Right lobe of liver (tissue), 6 donors: ENCODE measurements at regions not wholly inside any gene's neighbourhood (a gene's known extent, or its start where the extent isn't known, plus 50 kb on each side); places are given as distances from the start of the nearest gene placed in this dataset.
"Not testable (repeated sequence)": the region's sequence is repeated elsewhere in the genome, so short reads cannot be mapped to it uniquely, and the experiment has no call there.

ENCODE experiments used
- ATAC-seq, 4 donors: fragments of 200-7000 bp; cut with Tn5 transposase; one replicate each; pipeline ENCODE4 v1.9.1; 2020; ENCODE audit warnings: mild to moderate bottlenecking in 4 of 4, moderate library complexity in 4 of 4
- DNase-seq, 3 donors: peaks; one replicate each; pipeline ENCODE4 v3.0.0-alpha.2; 2020
- H3K27ac ChIP-seq, 3 donors: fragments of 200-600 bp; one replicate each; pipeline ENCODE4 v1.8.0; 2022
- H3K27me3 ChIP-seq, 2 donors: fragments of 200-600 bp; one replicate each; pipeline ENCODE4 v1.8.0; 2022
- H3K36me3 ChIP-seq, 4 donors: fragments of 200-600 bp; sonication (generic) in 1 of 4; one replicate each; pipeline versions ENCODE4 v1.5.1 to v1.8.0; 2017 to 2022; ENCODE audit warnings: control low read depth in 1 of 4
- H3K4me1 ChIP-seq, 4 donors: fragments of 200-600 bp; sonication (generic) in 1 of 4; one replicate each; pipeline versions ENCODE4 v1.5.1 to v1.8.0; 2017 to 2022; ENCODE audit warnings: control low read depth in 1 of 4
- H3K4me3 ChIP-seq, 3 donors: fragments of 200-600 bp; one replicate each; pipeline ENCODE4 v1.8.0; 2022
- H3K9me3 ChIP-seq, 4 donors: fragments of 200-600 bp; sonication (generic) in 1 of 4; one replicate each; pipeline versions ENCODE4 v1.5.1 to v1.8.0; 2017 to 2022; ENCODE audit warnings: control low read depth in 1 of 4
- WGBS: methylation state at CpG from one replicate; pipeline ENCODE4 v1.1.6; 2018; ENCODE audit warnings: low coverage, low lambda C conversion rate; ENCODE audit not compliant: insufficient coverage; ENCODE audit errors: missing lambda C conversion rate; 5-methylcytosine and 5-hydroxymethylcytosine counted together
- intact Hi-C, 2 donors: fragments of 100-400 bp; cut with DNase I; formaldehyde crosslinking; loops; one replicate each; pipeline versions ENCODE4 v1.11.2 to v1.14.1; 2022
- donor health status: DM: no; HTN: yes; CAD: no.
- donor health status: DM: no; HTN: no; CAD: no.
- donor health status: DM: no; HTN: no; CAD: no.
- donor health status: DM: no; HTN: yes; CAD: no.
- donor health status: DM: no; HTN: yes; CAD: no.

DNA sequence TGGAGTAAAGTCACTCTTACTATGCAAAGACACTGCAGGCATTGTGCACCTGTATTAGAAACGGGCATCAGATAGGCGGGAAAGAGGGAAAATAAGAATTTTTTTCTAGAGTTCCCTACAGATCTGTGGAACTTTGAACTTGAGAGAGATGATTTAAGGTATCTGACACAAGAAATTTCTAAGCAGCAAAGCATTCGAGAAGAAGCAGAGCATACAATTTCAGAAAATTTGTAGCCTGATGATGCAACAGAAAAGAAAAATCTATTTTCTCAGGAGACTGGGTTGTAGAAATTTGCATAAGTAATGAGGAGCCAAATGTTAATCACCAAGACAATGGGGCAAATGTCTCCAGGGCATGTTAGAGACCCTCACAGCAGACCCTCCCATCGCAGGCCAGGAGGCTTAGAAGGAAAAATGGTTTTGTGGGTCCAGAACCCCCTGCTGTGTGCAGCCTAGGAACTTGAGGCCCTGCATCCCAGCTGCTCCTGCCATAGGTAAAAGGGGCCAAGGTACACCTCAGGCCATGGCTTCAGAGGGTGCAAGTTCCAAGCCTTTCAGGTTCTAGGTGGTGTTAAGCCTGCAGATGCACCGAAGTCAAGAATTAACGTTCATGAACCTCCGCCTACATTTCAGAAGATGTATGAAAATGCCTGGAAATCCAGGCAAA, 163.5 kb upstream of the GTF2H2 start:
- intact Hi-C loops, H3K27me3 ChIP-seq, H3K4me1 ChIP-seq, H3K27ac ChIP-seq, H3K9me3 ChIP-seq, ATAC-seq, H3K36me3 ChIP-seq, H3K4me3 ChIP-seq: not testable (repeated sequence)
- peak in 1 of 3 donors; percentile 3 for DNase-seq
- 98% methylated on average over 4 of the region's 7 CpGs for WGBS
